RWPE2 (cell line): ENCODE measurements at regions not wholly inside any gene's neighbourhood (a gene's known extent, or its start where the extent isn't known, plus 50 kb on each side); places are given as distances from the start of the nearest gene placed in this dataset.
A peak's percentile ranks its signal among the peaks of the same experiment; 100 is the strongest.

Experiments used
- ATAC-seq: fragments of 200-7000 bp; cut with Tn5 transposase; 3 replicates; pipeline ENCODE4 v1.9.1; 2021; ENCODE audit warnings: low read depth
- DNase-seq: peaks from one replicate; pipeline ENCODE4 v3.0.0-alpha.2; 2020; ENCODE audit warnings: low spot score
- H3K27ac ChIP-seq: fragments of 450-650 bp; 2 replicates; pipeline ENCODE4 v1.5.1; 2017; ENCODE audit warnings: mild to moderate bottlenecking; ENCODE audit not compliant: poor library complexity, severe bottlenecking
- H3K27me3 ChIP-seq: fragments of 250-450 bp; sonication (Bioruptor Pico); 2 replicates; pipeline ENCODE4 v1.5.1; 2021; ENCODE audit warnings: mild to moderate bottlenecking, moderate library complexity; ENCODE audit not compliant: insufficient read depth, poor library complexity, severe bottlenecking
- H3K36me3 ChIP-seq: fragments of 250-450 bp; sonication (Bioruptor Pico); 2 replicates; pipeline ENCODE4 v1.5.1; 2020; ENCODE audit warnings: low read depth, mild to moderate bottlenecking, moderate library complexity
- H3K4me1 ChIP-seq: fragments of 250-450 bp; sonication (Bioruptor Pico); 2 replicates; pipeline ENCODE4 v1.5.1; 2021; ENCODE audit warnings: mild to moderate bottlenecking, moderate library complexity; ENCODE audit not compliant: insufficient read depth, poor library complexity, severe bottlenecking
- H3K4me3 ChIP-seq: fragments of 250-450 bp; sonication (Bioruptor Pico); 2 replicates; pipeline ENCODE4 v1.5.1; 2021; ENCODE audit warnings: mild to moderate bottlenecking, moderate library complexity; ENCODE audit not compliant: severe bottlenecking
- H3K9me3 ChIP-seq: fragments of 250-450 bp; sonication (Bioruptor Pico); 2 replicates; pipeline ENCODE4 v1.5.1; 2021; ENCODE audit warnings: mild to moderate bottlenecking, moderate library complexity; ENCODE audit not compliant: severe bottlenecking
- TF ChIP-seq, protein P1 (sequence below): fragments of 450-650 bp; IDR thresholded peaks from one replicate; pipeline ENCODE4 v1.5.1; 2017; ENCODE audit warnings: mild to moderate bottlenecking, moderate library complexity; ENCODE audit not compliant: poor library complexity, severe bottlenecking

DNA sequence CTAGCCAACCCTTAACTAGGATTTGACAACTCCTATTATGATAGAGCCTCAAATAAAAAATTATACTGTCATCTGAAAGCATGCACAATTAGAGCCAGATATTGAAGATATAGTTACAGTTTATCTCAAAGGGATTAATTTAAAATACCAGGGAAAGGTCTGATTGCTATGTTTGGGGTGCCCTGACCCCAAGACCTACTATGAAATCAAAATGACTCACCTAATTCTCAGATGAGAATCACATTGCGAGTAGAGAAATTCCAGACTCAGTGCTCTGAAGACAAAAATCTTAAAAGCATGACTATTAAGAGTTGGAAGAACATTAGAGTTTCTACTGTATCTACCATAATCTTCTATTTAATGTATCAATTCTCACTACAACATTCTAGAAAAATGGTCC, 297.1 kb downstream of the AHR start:
- H3K9me3 ChIP-seq: no peaks in the 10 kb centered on the region
- no peaks in the 10 kb centered on the region for H3K36me3 ChIP-seq
- ATAC-seq (no peak), DNase-seq (no peak)
- no peaks in the 10 kb centered on the region for H3K27me3 ChIP-seq
- TF ChIP-seq, protein P1, sequence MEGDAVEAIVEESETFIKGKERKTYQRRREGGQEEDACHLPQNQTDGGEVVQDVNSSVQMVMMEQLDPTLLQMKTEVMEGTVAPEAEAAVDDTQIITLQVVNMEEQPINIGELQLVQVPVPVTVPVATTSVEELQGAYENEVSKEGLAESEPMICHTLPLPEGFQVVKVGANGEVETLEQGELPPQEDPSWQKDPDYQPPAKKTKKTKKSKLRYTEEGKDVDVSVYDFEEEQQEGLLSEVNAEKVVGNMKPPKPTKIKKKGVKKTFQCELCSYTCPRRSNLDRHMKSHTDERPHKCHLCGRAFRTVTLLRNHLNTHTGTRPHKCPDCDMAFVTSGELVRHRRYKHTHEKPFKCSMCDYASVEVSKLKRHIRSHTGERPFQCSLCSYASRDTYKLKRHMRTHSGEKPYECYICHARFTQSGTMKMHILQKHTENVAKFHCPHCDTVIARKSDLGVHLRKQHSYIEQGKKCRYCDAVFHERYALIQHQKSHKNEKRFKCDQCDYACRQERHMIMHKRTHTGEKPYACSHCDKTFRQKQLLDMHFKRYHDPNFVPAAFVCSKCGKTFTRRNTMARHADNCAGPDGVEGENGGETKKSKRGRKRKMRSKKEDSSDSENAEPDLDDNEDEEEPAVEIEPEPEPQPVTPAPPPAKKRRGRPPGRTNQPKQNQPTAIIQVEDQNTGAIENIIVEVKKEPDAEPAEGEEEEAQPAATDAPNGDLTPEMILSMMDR: no peak
- H3K4me1 ChIP-seq: peaks cover 20% of the 10 kb centered on the region
- H3K27ac ChIP-seq: no peak overlapping the region
- H3K4me3 ChIP-seq: no peak overlapping the region

DNA sequence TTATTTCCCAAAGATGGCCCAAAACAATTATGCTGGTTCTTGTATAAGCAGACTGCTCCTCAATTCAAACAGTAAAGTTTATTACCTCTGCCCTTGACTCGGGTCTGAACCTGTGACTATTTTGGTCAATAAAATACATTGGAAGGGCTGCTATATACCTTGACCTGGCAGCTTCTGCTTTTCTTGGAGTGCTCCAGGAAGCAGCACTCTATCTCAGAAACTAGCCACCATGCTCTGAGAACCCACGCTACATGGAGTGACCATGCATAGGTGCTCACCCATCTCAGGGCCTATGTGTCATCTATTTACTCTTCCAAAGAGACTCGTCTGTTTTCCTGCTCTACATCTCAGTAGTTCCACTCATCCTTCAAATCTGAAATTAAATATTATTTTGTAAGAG, 299.9 kb downstream of the AHR start:
- peak overlapping the region; percentile 93 for H3K27ac ChIP-seq
- TF ChIP-seq, protein P1: no peak
- no peaks in the 10 kb centered on the region for H3K36me3 ChIP-seq
- no peak for ATAC-seq
- no peak for DNase-seq
- H3K27me3 ChIP-seq: no peaks in the 10 kb centered on the region
- H3K9me3 ChIP-seq: no peaks in the 10 kb centered on the region
- peaks cover 35% of the 10 kb centered on the region for H3K4me1 ChIP-seq
- H3K4me3 ChIP-seq: no peak overlapping the region

DNA sequence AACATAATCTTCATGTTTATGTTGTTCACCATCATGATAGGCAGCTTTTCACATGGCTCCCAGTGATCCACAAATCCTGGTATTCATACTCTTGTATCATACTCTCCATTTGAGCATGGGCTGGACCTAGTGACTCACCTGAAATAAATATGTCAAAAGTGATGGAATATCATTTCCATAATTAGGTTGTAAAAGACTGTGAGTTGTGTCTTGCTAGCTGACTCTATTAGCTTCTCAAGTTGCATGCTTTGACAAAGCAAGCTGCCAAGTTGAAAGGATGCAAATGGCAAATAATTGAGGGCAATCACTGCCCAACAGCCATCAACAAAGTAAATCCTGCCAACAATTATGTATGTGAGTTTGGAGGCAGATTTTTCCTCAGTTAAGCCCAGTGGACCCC, 300.4 kb downstream of the AHR start:
- no peaks in the 10 kb centered on the region for H3K36me3 ChIP-seq
- H3K4me3 ChIP-seq: no peak overlapping the region
- TF ChIP-seq, protein P1: no peak
- no peaks in the 10 kb centered on the region for H3K9me3 ChIP-seq
- no peaks in the 10 kb centered on the region for H3K27me3 ChIP-seq
- peak overlapping the region; percentile 93 for H3K27ac ChIP-seq
- DNase-seq (no peak), ATAC-seq (peak; percentile 64)
- H3K4me1 ChIP-seq: peaks cover 35% of the 10 kb centered on the region

DNA sequence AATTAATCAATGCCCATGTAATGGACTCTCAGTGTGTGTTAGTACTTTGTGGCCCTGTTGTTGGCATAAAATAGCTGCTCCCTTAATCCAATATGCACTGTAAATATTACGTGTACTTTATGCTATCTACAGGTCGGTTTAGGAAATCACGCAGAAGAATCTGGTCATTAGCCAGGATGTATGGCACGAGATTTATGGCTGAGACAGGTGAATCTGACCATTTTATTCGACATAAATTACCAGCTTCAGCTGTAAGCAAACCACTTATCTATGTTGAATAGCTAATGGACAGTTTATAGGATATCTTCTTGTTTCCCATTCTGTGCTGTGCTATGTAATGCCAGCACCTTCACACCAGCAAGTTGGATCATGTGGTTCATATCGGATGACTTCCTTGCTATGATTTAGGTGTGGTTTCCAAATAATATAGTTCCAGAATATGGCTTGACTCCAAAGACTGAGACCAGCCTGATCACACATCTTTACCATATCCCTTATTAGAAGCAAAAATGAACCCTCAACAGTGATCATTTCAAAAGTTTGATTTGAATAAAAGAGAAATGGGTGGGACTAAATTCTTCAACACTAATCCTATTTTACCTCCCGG, 301.4 kb downstream of the AHR start:
- DNase-seq (no peak), ATAC-seq (peak; percentile 57)
- Histone ChIP-seq H3K27ac (peak overlapping the region; percentile 93), H3K27me3 (no peaks in the 10 kb centered on the region), H3K4me1 (peaks cover 35% of the 10 kb centered on the region), H3K9me3 (peaks cover 6% of the 10 kb centered on the region), H3K4me3 (no peak overlapping the region), H3K36me3 (no peaks in the 10 kb centered on the region)
- TF ChIP-seq, protein P1: no peak

DNA sequence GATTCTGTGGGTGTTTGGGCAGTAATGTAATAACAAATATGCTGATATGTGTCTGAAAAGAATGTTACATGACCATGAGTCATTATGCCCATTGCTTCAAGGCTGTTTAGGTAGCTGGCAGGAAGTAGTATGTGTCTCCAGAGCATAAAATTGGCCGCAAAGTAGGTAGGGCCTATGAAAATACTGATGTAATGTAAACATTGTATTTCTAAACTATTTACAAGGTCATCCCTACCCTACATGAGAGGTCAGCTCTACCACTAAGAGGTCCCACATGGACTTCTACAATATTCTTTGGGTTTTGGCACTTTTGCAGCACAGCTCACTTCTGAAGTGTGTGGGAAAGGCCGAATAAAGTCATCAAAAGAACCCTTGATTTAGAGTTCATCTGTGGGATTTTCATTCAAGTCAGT, 301.9 kb downstream of the AHR start:
- Histone ChIP-seq H3K4me1 (peaks cover 35% of the 10 kb centered on the region), H3K27ac (peak overlapping the region; percentile 93), H3K36me3 (no peaks in the 10 kb centered on the region), H3K27me3 (no peaks in the 10 kb centered on the region), H3K4me3 (no peak overlapping the region), H3K9me3 (peaks cover 6% of the 10 kb centered on the region)
- DNase-seq (no peak), ATAC-seq (peak; percentile 89)
- TF ChIP-seq, protein P1: no peak
